ENCODE measurements at regions not wholly inside any gene's neighbourhood (a gene's known extent, or its start where the extent isn't known, plus 50 kb on each side); places are given as distances from the start of the nearest gene placed in this dataset.

GRCh38 chr14:43692706-43693105 lies 814.4 kb downstream of the FSCB start:
- TF ChIP-seq CTCF (IDR thresholded peaks at IDR 0.05) (no peak), POLR2A (IDR thresholded peaks at IDR 0.05) (no peak)
